Right ventricle myocardium inferior (tissue), 1 donor: ENCODE measurements at regions not wholly inside any gene's neighbourhood (a gene's known extent, or its start where the extent isn't known, plus 50 kb on each side); places are given as distances from the start of the nearest gene placed in this dataset.
"Not testable (repeated sequence)": the region's sequence is repeated elsewhere in the genome, so short reads cannot be mapped to it uniquely, and the experiment has no call there.

ENCODE experiments used
- ATAC-seq: fragments of 200-7000 bp; cut with Tn5 transposase; one replicate; pipeline ENCODE4 v1.9.1; 2020; ENCODE audit warnings: mild to moderate bottlenecking, moderate library complexity
- DNase-seq: peaks from one replicate; pipeline ENCODE4 v3.0.0; 2021; ENCODE audit errors: missing footprints
- intact Hi-C: fragments of 100-400 bp; cut with DNase I; formaldehyde crosslinking; loops from one replicate; pipeline ENCODE4 v1.11.0; 2022
- donor health status: DM: no; HTN: yes; CAD: no; lungs with severe emphysema.

GRCh38 chr11:21707116-21707739, 485.7 kb upstream of the ANO5 start:
- ATAC-seq (no peak), DNase-seq (no peak)
- intact Hi-C loops = no loop called here

GRCh38 chr11:21710809-21711208, 482.1 kb upstream of the ANO5 start:
- no peak for ATAC-seq
- intact Hi-C loops = no loop called here
- no peak for DNase-seq

- intact Hi-C loops = no loop called here
- DNase-seq (no peak), ATAC-seq (no peak)
Measured at GRCh38 chr11:21711341-21711740, 481.5 kb upstream of the ANO5 start.

- intact Hi-C loops = no loop called here
- ATAC-seq (no peak), DNase-seq (no peak)
Measured at GRCh38 chr11:21723678-21724077, 469.2 kb upstream of the ANO5 start.

- no peak for DNase-seq
- no peak for ATAC-seq
- intact Hi-C loops = no loop called here
Measured at GRCh38 chr11:21727102-21727501, 465.8 kb upstream of the ANO5 start.

GRCh38 chr11:21736404-21736803, 456.5 kb upstream of the ANO5 start:
- DNase-seq (no peak), ATAC-seq (no peak)
- intact Hi-C loops = no loop called here

GRCh38 chr11:21752475-21753243, 440.2 kb upstream of the ANO5 start:
- ATAC-seq, intact Hi-C loops, DNase-seq: not testable (repeated sequence)

- ATAC-seq, DNase-seq, intact Hi-C loops: not testable (repeated sequence)
Measured at GRCh38 chr11:21753244-21753767, 439.6 kb upstream of the ANO5 start.

GRCh38 chr11:21761000-21761399, 431.9 kb upstream of the ANO5 start:
- DNase-seq (no peak), ATAC-seq (no peak)
- intact Hi-C loops = no loop called here

- ATAC-seq (no peak), DNase-seq (no peak)
- intact Hi-C loops = no loop called here
Measured at GRCh38 chr11:21768388-21768787, 424.5 kb upstream of the ANO5 start.

- DNase-seq (no peak), ATAC-seq (no peak)
- intact Hi-C loops = no loop called here
Measured at GRCh38 chr11:21769188-21769587, 423.7 kb upstream of the ANO5 start.

- intact Hi-C loops = no loop called here
- no peak for DNase-seq
Measured at GRCh38 chr11:21771097-21771496, 421.8 kb upstream of the ANO5 start.

GRCh38 chr11:21774212-21774611, 418.7 kb upstream of the ANO5 start:
- ATAC-seq (peak; percentile 82), DNase-seq (no peak)
- intact Hi-C loops = no loop called here

More at GRCh38 chr11:21771097-21771496, 421.8 kb upstream of the ANO5 start:
- ATAC-seq = no peak

GRCh38 chr11:21775911-21776310, 417.0 kb upstream of the ANO5 start:
- DNase-seq (no peak), ATAC-seq (no peak)
- intact Hi-C loops = loop anchor here (5.0 kb wide), 1 partner anchor 1076 kb away; no protein-coding TSS in a partner anchor

GRCh38 chr11:21783954-21784353, 408.9 kb upstream of the ANO5 start:
- intact Hi-C loops = no loop called here
- ATAC-seq (no peak), DNase-seq (no peak)

- intact Hi-C loops = no loop called here
- ATAC-seq (no peak), DNase-seq (no peak)
Measured at GRCh38 chr11:21785351-21785750, 407.5 kb upstream of the ANO5 start.

GRCh38 chr11:21794306-21794705, 398.6 kb upstream of the ANO5 start:
- no peak for ATAC-seq
- intact Hi-C loops = no loop called here
- no peak for DNase-seq

GRCh38 chr11:21798216-21798615, 394.7 kb upstream of the ANO5 start:
- DNase-seq = no peak
- ATAC-seq = no peak
- intact Hi-C loops = no loop called here

- ATAC-seq, DNase-seq, intact Hi-C loops: not testable (repeated sequence)
Measured at GRCh38 chr11:21804523-21804922, 388.4 kb upstream of the ANO5 start.

- intact Hi-C loops = no loop called here
- DNase-seq (no peak), ATAC-seq (no peak)
Measured at GRCh38 chr11:21806508-21806907, 386.4 kb upstream of the ANO5 start.
